Hepatic stellate cell (primary cell): ENCODE measurements at regions not wholly inside any gene's neighbourhood (a gene's known extent, or its start where the extent isn't known, plus 50 kb on each side); places are given as distances from the start of the nearest gene placed in this dataset.

Experiments used
- DNase-seq: peaks from one replicate; pipeline ENCODE4 v3.0.0; 2011; ENCODE audit warnings: low spot score

DNA sequence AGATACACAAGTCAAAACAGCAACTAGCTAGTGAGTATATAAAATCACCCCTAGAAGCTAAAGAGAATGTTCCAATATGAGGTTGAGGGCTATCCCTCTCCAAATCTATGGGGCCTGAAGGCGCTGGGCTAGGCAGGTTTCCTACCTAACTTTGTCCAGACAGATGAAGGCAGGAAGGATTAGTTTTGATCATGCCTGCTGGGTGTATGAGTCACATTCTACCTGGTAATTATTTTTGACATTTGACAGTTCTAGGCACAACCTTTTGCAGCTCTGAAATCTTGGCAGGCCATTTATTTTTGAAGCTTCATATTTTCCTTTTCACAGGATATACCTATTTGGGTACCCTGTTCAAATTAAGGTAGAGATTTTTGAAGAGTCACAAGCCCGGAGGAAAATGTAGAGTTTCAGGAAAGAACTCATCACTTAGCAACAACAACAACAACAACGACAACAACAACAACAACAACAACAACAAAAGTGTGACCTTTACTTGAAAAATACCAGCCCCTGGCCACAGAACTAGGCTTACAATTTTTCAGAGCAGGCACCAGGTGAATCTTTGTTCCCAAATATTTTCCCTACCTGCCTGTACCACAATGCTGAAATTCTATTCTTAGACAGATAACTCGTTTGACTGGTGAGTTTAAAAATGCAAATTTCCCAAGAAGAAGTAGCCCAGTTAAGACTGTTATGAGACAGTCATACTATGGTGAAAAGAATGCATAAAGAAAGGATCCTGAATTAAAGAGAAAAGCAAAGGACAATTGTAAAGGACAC is 175.5 kb upstream of the TUT7 start:
- DNase-seq = no peak

DNA sequence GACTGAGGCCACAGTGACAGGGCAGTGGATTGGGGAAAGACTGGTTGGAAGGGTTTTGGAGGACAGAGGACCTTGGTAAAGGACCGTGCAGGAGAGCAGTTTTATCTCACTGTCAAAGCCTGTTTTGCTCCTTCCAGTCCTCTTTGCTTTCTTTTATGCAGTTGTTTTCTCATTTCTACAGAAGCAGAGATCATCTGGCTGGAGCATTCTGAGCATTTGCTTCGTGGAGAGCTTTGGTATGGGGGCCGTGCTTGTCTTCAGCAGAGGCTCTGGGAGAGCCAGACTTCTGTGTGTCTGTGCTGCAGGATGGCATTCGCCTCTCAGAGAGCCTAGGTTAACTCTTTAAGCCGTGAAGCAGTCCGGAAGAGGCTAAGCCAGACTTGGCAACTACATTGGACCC is 171.8 kb upstream of the TUT7 start:
- DNase-seq = no peak

DNA sequence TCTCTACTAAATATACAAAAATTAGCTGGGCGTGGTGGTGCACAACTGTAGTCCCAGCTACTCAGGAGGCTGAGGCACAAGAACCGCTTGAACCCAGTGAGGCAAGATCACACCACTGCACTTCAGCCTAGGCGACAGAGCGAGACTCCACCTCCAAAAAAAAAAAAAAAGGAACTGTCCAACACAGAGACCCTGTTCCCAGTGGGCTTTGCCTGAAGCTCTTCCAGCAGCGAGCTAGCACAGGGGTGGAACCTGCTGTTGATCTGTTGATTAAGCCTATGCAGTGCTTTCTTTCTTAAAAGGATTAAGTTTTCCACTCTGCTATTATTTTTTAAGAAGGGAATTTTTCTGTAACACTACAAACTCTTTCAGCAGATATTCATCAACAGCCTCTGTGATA is 171.0 kb upstream of the TUT7 start:
- DNase-seq = no peak

DNA sequence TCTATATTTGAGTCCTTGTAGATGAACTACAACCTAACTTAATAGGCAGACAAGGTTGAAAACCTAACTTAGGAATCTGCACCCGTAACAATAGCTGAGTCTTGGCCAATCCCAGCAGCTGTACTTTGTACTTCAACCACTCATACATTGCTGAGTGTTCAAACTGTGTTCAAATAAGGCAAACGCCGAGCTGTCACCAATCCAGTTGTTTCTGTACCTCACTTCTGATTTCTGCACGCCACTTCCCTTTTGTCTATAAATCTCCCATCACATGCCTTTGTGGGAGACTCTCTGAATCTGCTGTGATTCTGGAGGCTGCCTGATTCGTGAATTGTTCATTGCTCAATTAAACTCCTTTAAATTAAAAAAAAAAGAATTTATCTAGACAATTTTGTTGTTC is 167.8 kb upstream of the TUT7 start:
- no peak for DNase-seq

DNA sequence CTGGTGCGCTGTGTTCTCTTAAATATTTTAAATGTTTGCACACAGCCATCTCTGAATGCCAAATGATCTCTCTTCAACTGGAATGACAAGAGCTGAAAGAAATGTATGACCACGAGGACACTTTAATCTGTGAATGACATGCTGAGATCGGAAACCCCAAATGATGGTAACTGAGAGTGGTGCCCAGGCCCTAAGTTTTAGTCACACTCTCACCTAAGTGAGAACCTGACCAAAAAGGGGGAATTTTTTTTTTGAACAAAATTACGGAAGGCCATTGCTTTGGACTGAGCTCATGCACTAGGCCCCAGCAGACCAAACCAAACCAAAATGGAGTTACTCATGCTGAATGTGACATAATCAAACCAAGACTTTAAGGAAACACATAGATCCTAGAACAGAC is 167.1 kb upstream of the TUT7 start:
- DNase-seq = no peak

DNA sequence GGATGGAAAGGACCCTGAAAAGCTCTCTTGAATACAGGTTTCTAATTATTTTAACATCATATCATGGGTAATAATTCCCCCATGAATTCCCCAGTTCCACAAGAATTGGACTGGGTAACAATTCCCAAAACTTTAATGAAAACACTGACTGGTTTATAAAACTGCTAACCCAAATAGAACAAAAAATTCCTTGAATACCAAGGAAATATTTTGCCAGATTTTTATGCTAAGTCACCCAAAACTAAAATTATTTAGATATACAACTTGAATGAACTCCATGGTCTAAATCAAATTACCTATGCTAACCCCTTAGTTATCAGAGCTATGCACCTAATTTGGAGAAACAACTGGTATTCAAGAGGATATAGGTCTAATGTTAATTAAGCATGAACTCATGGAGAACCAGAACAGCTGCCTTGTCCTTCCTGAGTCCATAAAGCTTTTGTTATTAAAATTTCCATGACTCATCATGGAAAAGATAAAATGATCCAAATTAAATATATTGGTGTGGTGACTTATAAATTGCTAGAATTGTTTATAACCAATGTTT is 164.9 kb upstream of the TUT7 start:
- no peak for DNase-seq

DNA sequence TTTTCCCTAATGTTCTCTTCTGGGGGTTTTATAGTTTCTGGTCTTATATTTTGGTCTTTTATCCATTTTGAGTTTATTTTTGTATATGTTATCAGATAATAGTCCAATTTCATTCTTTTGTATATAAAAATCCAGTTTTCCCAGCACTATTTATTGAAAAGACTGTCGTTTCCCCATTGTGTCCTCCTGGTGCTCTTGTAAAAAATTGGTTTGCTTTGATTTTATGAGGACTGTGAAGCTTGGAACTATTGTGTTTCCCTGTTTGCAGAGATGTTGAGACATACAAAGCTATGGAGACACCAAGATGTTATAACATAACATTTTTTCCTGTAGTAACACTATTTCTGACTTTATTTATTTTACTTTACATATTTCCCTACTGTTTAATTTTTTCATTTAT is 163.3 kb upstream of the TUT7 start:
- DNase-seq = no peak

DNA sequence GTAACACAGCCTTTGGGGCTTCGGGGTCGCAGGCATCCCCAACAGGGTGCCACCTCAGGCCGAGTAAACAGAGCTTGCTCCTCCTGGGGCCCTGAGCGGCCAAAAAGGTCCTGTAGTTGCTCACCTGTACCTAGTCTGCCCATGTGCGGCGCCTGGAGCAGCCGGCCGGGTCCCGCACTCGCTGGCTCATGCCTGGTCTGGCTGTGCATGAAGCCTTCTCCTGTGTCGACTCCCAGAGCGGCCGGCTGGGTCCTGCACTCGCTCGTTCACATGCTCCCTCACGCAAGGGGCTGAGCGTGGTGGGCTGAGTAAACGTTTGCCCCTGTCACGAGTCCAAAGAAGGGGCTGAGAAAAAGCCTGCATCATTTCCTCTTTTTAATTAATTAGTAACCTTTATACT is 162.4 kb upstream of the TUT7 start:
- no peak for DNase-seq

DNA sequence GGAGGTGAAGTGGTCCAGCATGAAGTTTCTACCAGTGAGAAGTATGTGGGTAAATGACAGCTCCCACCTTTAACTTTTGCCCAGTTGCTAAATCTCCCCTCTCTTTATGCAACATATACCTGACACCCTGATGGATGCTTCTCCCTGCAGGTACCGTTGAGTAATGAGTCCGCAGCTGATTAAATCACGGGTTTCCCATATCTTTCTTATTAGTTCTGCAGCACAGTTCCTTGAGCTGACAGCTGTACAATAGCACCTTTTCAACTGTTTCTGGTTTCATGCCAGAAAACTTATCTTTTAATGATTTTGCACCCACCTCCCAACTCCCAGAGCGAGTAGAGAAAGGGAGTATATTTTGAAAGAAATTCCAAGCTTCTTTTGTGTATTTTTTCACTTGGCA is 161.0 kb upstream of the TUT7 start:
- DNase-seq = no peak

DNA sequence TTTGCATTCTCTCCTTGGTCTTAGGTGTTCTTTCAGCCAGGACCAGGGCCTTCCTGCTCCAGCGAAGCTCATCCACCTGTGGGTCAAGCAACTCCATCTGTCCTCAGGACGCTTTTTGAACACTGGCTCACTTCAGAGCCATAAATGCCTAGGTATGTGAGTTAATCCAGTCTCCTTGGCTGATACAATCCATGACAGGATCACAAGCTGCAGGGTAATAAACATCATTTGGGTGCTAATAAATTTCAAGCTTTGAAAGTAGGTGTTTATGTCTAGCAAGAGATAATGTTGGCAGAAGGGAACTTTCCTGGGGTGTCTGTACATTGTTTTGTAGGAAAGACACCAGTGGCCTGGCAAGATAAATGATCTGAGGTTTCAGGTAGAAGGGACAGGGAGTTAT is 159.2 kb upstream of the TUT7 start:
- no peak for DNase-seq

DNA sequence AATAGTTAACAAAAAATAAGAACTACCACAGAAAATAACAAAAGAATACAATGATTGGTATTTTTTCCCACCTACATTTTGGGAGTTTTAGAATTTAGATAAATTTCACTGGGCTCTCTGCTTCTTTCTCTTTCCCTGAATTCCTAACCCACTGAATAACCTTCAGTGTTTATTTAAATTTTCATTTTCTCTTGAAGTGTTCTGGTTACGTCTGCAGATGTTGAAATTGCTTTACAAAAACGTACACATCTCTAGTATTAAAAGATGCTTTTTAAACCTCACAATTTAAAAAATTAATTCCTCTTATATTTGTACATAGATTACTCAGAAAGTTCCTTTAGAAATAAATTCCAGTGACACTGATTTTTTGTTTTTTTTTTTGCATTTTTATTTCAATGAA is 158.7 kb upstream of the TUT7 start:
- DNase-seq = no peak

DNA sequence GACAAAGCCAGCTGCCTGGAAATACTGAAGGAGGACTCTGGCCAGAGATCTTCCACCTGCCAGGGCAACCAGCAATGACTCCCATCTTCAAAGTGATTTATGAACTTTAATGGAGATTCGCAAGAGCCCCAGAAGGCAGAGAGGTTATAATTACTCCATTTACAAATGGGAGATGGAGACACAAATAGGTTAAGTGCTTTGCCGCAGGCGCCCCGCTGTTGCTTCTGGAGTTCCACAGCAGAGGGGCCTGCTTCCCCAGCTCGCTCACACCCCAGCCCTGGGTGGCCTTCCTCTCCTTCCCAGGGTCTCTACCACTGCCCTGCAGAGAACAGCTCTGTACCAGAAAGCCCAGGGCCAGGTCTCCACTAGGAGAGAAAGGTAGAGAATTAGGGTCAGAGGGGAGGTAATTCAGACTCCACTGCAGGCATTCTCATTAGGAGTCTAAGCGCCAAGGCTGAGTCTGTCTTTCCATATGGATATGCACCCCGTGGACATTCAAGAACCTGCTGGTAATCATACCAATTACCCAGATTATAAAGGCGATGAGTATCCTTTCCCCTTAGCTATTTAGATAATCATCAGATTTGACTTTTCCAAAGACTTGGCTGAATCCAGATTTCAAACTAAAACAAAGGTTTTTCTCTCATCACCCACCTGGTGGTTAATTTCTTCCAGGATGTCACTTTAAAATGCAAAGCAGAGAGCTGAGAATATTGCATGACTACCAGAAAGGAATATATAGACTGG is 157.6 kb upstream of the TUT7 start:
- DNase-seq = no peak

DNA sequence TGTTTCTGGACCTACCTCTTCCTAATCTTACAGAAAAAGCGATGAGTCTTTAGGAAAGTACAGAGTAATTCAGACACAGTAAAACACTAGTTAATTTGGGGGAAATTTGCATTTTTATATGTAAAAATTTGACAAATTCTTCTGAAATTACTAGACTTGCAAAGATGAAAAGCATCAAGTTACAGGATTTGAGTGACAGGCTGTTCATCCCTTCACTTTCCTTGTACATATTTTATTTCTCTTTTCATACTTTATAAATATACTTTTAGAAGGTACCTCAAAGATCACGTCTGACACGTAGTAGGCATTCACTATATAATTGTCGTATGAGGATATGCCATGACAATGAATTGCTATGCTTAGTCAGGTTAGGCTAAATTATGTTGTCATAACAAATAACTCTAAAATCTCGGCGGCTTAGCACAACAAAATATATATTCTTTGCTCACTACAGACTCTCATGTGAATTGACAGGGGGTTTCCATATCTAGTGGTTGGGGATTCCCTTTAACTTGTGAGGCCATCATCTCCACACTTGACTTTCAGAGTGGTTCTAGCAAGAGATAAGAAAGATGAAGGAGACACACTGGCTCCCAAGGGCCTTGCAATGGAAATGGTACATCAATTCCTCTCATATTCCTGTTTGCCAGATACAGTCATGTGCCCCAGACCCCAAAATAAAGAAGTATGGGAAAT is 154.1 kb upstream of the TUT7 start:
- DNase-seq = no peak

DNA sequence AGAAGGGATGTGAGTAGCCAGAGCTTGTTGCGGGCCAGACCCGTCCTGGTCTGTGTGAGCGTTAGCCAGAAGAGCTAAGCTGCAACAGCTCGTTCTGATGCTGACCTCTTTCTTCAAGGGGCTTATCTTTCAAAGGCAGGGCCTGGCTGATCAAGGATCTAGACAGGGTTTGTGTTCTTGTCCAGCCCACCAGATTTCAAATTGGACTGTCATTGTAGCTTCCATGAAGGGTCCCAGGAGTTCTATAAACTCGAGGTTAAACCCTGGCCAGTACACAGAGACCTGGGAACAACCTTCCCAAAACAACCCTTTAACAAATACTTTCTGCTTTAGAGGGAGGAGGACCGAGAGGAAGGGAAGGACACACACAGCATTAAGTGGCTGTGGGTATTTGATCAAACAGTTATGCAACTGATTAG is 153.0 kb upstream of the TUT7 start:
- DNase-seq = no peak

DNA sequence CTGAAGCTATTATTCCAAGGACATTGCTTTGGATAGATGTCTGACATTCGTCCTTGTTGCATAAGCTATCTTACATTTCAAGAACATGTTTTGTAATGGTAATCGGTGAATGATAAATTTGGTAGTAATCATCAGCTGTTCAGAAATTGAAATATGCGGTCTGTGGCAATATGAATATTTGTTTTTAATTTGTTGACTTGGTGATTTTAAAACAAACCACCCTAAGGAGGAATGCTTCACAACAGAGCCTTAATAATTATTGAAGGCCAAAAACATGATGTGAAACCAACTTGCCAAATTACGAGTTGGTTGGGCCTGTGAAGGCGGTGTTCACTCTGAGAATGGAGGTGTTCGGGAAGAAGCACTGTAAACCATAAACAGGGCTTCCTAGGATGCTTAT is 149.7 kb upstream of the TUT7 start:
- DNase-seq = no peak

DNA sequence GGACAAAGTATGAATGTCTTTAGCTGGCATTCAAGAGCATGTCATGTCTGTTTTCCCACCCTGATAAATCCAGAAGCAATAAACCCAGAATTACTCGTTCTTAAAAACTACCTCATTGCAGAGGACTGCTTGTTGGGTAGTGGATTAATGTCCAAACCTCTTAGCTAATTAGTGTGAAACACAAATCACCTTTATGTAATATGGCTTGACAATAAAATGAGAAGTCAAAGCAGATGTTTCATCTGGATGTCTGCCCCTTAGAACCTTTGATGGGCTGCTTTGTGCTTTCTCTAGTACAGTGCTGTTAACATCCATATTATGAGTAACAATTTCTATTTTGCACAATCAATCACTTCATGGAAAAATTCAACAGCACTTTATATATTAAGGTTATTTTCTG is 149.1 kb upstream of the TUT7 start:
- no peak for DNase-seq

DNA sequence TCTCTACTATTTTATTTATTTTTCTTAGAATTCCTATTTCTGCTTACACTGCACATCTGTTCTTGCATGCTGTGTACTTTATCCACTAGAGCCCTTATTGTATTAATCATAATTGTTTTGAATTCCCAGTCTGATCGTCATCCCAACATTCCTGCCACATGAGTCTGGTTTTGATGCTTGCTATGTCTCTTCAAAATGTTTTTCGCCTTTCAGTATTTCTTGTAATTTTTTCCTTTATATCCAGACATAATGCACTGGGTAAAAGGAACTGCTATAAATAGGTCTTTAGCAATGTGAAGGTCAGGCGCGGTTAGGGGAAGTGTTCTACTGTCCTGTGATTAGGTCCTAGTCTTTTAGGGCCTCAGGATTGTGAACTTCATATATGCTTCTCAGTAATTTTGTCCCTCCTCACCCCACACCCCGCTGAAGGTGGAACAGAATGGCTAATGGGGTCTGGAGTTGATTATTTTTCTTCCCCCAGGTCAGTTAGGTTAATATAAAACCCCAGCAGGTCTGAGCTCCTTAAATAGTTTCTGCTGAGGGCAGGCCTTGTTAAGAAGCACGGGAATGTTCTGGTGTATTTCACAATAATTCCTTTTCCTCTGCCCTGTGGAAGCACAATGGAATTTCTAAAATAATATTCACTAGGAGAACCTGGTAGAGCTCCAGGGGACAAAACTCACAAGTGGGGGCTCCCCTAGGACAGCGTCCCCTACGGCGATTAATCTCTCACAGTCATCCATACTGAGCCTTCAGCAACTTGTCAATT is 146.6 kb upstream of the TUT7 start:
- peak; percentile 45 for DNase-seq

DNA sequence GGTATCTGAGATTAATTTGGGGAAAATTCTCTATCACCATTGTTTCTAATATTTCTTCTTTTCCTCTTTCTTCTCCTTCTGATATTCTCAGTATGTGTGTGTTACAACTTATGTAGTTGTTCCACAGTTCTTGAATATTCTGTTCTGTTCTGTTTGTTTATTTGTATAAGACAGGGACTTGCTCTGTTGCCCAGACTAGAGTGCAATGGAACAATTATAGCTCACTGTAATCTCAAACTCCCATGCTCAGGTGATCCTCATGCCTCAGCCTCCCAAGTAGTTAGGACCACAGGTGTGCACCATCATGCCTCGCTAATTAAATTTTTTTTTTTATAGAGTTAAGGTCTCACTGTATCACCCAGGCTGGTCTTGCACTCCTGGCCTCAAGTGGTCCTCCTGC is 145.8 kb upstream of the TUT7 start:
- DNase-seq = no peak

DNA sequence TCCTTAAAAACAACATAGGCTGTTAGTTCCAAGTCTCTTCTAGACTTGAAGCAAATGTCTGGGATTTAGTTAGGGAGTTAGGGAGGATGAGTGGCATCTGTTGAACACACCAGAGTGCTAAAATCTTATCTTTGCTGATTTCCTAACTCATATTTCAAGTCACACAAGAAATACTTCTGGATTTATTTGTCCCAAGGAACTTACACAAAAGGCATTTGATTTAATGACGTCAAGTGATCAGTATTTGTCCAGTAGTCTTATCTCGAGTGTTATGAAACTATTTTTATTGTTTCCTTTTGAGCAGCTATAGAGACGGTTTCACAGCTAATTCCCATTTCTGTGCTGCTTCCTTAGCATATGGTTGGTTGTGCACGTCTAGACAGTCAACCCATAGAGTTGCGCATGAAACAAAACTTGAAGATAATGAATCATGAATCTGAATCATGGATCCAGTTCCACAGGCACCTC is 140.5 kb upstream of the TUT7 start:
- DNase-seq = peak; percentile 16

DNA sequence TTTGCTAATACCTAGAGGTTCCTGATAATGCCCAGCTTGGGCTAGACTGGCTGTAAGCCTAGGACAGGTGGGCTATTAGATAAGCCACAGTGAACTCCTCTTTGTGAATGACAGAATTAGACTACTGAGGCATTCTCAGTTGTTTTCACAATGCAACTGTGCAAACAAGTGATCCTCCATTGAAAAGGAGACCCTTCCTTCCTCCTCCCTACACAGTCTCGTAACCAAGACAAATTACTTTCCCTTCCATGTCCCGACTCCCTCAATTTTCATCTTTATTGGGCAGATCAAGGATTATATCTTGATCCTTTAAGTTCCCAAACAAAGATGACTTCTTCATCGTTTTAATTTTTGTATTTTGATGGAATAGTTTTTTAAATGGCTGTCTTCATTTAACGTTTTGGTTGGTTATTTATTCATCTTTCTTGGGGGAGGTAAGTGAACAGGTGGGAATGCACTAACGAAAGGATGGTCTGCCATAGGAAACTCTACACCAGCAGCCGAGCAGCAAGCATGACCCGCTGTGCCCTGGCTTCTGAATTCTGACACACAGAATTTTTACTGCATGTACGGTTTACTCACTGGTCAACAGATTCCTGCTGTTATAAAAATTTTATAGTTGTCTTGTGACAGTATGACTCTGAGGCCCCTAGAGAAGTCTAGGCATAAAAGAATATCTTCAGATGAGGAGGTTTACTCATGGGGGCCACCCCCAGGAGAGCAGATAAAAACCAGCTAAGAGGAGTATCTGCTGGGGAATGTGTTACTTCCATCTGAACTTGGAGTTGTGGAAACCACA is 137.5 kb upstream of the TUT7 start:
- no peak for DNase-seq

DNA sequence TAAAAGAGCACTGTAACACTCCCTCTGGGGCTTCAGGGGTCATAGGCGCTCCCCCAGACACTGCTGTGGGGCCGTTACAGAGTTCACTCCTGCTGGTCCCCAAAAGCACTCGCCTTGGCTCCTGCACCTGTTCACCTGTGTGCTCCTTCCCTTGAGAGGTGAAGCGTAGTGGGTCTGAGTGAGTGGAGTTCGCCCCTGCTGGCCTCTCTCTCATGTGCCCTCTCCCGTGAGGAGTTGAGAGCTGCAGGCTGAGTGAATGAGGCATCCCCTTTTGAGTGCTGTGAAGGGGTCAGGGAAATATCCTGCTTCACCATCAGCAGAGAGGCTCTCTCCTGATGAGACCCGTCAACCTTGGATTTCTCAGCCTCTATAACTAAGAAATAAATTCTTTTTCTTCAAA is 134.6 kb upstream of the TUT7 start:
- DNase-seq = no peak
